Activated effector memory CD4-positive, alpha-beta T cell treated with anti-CD3 and anti-CD28 coated beads, Interleukin-2, amount 50 U/mL, for 16 hours (primary cell): ENCODE measurements at regions not wholly inside any gene's neighbourhood (a gene's known extent, or its start where the extent isn't known, plus 50 kb on each side); places are given as distances from the start of the nearest gene placed in this dataset.

ENCODE experiments used
- DNase-seq: peaks from one replicate; pipeline ENCODE4 v3.0.0-alpha.2; 2020

DNA sequence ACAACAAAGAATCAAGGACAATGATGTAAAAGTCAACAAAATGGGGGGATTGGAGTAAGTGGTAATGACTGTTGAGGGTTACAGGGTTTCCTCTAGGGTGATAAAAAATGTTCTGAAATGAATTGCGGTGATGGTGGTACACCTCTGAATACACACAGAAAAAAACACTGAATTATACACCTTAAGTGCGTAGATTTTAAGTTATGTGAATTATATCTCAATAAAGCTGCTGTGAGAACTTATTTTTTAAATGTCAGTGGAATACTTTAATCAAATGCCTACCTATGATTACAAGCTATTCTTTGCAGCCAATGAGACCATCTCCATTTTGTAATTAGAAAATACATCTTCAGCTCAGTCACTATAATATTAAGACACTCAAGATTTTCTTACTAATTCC, 53.5 kb downstream of the ZNF608 start:
- no peak for DNase-seq

GRCh38 chr5:124692324-124692723, 54.1 kb downstream of the ZNF608 start:
- DNase-seq = no peak

- DNase-seq = no peak
These were observed 56.8 kb downstream of the ZNF608 start for GRCh38 chr5:124689653-124690052.

DNA sequence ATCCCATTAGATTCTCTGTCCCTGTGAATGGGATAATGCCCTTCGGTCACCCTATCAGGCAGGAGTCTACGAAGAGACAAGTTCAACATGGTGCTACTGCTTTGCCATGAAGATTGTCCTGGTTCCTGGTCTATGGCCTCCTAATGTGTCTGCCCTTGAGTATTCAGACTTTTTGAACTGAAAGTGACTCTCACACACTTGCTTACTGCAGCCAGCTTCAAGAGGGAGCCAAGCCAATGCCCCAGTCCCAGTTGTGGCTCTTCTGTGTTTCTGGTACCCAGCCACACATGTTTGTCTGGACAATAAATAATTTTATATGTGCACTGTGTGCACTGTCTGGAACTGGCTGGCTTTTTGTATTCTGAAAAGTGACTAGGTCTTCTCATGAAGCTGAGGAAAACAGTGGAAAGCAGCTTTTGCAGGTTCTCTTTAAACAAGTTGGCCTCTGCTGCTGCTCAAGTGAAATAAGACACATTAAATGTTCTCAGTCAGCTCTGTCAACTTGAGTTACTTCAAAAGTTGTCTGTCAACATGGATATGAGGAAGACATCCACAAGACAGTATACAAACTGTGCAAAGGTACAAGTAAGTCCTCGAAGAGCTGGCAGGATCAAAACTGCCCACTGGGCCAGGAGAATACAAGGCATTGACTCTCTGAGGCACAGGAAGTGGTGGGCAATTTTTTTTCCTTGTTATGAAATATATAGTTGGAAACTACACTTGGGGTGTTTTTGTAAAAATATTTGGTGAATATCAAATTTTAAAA, 60.0 kb downstream of the ZNF608 start:
- no peak for DNase-seq

GRCh38 chr5:124685404-124685930, 61.0 kb downstream of the ZNF608 start:
- DNase-seq = no peak

DNA sequence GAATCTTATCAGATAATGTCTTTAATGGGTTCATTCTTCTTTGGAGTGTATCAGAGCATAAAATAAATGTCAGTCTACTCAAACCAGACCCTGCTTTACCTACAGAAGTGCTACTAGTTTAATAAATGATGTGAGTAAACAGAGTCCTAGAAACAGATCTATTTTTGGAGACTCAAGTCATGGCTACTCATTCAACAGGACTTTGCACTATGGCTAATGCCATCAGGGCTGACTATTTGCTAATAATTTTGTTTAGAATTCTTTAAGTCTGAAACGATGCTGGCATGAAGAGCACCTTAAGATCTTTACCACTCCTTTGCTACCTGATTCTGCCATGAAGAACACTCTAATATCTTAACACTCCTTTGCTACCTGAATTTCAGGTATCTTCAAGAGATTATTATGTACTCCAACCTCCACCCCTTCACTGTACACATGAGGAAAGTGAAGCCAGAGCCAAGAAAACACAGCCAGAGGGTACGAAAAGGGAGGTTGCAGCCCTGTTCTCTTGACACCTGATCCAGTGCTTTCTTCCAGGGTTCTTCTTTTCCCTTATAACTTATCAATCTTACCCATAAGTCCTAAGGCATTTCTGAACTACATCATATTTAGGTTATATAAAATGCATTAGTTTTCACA, 62.4 kb downstream of the ZNF608 start:
- DNase-seq = no peak

DNA sequence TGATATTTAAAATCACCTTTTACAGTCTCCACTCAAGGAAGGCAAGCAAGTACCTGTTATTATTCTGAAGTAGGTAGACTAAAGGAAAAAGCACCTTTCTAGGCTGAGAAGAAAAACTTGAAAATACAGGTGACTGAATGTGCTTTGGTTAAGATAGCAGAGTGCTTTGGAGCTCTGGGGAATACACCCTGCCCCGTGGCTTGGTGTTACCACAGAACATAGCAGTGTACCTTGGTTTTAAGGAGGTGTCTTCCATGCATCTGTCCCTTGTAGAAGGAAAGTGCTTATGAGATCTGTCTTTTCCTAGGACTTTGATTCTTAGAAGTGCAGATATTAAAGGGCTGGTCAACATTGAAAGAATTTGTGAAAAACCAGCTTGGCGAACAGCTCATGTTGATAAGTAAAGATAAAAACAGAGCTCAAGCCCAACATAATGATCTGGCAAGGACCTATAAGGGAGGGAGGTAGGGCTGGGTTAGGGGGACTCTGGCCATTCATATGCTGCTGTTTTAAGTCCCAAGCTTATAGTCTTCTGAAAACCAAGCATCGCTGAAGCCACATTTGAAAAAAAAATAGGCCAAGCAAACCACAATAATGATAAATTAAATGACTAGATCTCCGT, 66.8 kb downstream of the ZNF608 start:
- no peak for DNase-seq

- DNase-seq = no peak
These were observed 67.4 kb downstream of the ZNF608 start for GRCh38 chr5:124678922-124679519.

GRCh38 chr5:124678468-124678867, 68.0 kb downstream of the ZNF608 start:
- DNase-seq = no peak

- DNase-seq = no peak
These were observed 68.8 kb downstream of the ZNF608 start for GRCh38 chr5:124677374-124678351.

DNA sequence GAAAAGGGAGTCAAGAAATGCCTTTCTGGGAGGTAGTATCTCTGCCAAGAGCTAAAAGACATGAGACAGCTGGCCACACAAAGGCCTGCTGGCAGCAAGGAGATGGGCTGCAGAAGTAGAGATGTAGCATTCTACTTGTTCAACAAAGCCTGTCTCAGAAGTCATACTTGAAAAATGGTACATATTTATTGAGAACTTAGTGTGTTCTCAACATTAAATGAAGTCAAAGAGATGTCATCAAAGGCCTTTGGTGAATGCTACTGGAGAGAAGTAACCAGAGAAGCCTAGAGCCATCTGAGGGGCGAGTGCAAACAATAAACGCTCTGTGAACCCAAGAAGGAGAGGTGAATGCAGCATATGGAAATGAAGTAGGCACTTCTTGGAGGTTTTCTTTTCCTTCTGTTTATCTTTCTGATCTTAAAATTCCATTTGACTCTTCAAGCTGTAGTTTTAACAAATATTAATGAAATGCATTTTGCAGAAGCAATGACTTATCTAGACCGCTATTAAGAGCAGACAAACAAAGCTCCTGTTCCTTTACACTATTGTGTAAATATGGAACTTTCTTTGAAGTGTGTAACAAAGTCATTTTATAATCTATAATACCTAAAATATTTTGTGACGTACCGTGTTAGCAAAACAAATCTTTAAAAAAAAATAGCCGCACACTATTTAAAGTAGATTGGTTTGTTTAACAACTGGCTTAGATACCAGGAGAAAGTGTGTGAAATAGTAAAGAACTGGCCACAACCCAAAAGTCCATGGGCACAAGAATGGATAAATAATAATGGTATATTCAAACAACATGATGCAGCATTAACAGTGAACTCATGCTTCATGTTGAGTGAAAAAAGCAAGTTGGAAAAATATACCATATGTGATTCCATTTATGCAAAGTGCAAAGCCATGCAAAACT, 70.2 kb downstream of the ZNF608 start:
- DNase-seq = no peak

DNA sequence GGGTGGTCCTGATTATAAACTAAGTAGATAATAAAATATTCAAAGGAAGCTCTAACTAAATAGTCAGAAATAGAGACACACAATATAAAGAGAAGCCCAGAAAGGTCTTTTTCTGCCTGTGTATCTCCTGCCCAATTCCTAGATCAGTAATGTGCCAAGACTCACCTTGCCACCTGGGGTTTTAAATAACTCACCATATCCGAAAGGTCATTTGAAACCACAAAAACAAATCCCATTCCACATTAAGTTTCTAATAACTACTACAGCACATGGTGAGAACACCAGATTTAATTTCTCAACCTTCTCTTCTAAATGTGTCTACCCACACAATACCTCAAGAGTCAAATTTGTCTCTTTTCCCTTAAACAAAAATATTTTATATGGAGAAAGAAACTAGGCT, 75.2 kb downstream of the ZNF608 start:
- no peak for DNase-seq

DNA sequence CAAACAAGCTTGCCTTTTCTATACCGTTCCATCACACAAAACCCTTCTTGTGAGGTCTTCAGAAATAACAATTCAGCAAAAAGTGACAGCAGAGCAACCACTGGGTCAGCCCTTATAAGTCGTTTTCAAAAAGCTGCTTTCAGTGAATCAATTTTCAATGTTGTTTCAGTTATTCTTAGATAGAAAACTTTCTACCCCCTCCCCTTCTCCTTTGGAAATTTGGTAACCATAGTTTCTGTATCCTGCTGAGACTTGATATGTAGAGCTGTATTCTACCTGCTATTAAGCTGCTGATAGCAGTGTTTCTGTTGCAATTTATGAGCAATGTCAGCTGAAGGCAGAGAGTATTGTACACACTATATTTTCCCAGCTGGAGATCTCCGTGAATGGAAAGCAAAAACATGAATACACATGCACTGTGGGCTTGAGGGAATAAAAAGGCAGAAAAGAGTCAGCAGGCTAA, 75.7 kb downstream of the ZNF608 start:
- DNase-seq = no peak

DNA sequence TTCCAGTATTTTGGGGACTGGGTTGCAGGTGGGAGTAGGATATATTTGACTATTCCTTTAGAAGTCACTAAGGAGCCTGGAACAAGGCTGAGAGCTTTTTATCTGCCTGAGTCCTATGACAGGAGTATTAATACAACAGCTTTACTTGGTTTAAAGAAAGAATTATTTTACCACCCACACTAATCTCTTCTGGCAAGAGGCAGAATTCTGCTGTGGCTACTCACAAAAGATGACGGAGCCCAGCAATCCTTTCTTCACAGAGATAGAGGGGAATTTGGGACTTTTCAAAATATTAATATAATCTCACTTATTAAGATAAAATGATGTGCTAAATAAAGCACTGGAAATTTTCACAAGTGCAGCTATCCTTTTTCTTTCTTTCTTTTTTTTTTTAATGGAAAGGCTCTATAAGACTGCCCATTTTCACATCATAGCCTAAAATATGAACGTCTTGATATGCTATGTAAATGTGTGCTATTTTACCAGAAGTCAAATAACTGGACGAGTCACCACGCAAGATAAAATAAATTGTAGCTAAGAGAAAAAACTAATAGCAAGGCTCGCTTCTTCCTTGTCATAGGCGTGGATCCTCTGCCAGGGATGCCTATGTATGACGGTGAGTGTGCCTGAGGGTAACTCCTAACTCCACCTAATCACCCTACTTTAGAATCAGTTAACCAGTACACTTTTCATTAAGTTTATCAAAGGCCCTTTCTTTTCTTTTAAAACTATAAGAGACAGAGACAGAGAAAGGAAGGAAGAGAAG, 76.3 kb downstream of the ZNF608 start:
- no peak for DNase-seq

DNA sequence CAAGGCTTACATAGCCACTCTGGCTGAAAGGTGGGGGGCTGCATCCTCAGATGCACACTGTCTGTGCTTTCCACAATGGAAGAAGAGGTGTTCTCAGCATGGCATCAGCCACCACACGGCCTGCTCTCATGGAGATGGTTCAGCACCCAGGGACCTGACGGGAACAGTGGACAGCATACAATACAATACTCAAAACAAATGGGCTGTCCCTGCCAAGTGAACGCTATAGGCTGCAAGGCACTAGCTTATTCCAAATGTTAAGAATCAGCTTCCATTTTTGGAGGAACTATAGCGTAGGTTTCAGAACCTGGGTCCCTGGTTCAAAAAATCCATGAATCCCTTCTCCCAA, 77.2 kb downstream of the ZNF608 start:
- DNase-seq = no peak

DNA sequence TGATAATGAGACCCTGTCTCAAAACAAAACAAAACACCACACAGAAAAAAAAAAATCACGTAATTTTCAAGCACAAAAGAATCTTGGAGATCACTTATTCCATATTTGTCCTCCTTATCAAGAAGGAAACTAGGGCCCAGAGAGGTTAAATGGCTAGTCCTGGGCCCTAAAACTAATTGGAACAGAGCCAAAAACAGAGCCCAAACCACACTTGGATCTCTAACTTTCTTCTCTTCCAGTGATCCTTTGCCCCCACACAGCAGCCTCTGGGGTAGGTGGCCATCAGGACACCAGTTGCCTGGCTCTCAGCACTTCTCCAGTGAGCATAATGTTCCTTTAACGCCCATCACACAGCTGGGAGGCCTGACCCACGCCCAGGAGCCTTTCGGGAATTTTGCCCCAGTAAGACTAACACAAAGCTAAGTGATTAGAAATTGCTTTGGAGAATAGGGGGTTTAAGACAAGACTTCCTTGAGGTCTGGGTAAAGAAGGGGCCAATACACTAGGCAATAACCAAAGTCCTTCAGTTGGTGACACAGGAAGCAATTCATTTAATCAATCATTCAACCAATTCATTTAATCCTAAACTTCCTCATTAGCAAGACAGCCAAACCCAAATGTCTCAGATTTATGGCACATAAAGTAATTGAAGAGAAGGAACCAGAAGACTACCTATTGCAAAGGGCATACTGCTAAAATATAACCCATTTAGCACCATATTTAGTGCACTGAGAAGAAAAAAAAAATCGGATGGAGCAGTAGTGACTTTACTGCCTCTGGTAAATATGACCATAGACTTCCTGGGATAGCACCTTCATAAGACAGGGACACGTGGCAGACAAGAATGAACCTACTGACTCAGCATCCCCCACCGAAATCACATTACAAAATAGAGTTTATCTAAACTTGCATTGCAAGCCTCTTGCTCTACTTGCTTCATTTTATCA, 77.8 kb downstream of the ZNF608 start:
- no peak for DNase-seq

DNA sequence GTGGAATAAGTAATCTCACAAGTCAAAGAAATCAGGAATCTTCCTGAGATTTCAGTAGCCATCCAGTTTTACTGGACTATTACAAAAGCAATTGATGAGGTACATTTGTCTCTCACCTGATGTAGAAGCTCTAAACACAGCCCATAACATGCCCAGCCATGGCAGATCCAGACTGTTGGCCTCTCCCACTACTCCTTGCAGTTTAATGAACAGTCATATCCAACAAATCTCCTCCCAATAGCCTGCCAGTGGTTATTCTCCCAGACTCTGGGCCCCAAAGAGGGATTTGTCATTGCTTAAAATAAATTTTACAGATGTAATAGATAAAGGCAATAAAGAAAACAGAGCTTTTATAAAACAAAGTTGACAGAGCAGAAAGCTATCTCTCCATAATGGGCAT, 80.8 kb downstream of the ZNF608 start:
- DNase-seq = no peak

DNA sequence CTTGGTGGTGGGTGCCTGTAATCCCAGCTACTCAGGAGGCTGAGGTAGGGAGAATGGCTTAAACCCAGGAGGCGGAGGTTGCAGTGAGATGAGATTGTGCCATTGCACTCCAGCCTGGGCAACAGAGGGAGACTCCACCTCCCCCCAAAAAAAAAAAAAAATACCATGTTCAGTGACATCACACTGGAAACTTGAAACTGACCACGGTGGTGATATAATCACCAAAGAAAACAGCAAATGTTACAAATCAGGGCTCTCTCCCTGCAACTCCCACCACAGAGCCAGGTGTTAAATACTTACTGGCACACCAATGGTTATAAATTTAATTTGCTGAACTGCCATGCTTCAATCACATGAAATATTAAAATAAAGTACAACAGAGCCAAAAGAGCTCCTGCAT, 81.4 kb downstream of the ZNF608 start:
- DNase-seq = no peak

DNA sequence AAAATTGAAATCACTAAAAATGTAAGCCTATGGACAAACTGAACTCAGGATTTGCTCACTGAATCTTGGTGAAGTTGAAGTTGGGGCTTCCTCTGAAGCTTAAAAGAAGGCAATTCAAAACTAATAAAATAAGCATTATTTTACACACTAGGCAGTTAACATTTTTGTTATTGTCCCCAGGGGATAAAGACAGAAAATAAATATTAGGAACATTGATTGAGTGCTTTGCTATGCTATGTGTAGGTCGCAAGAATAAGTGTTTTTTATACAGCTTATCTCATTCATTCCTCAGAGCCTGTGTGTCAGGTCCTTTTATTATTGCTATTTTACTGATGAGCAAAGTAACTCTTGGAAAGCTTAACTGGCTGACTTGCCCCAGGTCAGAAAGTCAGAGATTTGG, 82.2 kb downstream of the ZNF608 start:
- no peak for DNase-seq
